SK-N-SH treated with all-trans-retinoic acid at 6 μM for 48 hours (cell line): ENCODE measurements at regions not wholly inside any gene's neighbourhood (a gene's known extent, or its start where the extent isn't known, plus 50 kb on each side); places are given as distances from the start of the nearest gene placed in this dataset.

Source experiments
- ATAC-seq: fragments of 200-7000 bp; cut with Tn5 transposase; 3 replicates; pipeline ENCODE4 v1.9.1; 2020; ENCODE audit warnings: mild to moderate bottlenecking, moderate library complexity
- ARNTL ChIP-seq: fragments of 450-650 bp; formaldehyde crosslinking; IDR thresholded peaks from 2 replicates; pipeline ENCODE4 v1.5.0; 2020; ENCODE audit warnings: low read depth, mild to moderate bottlenecking, moderate library complexity, borderline replicate concordance
- BACH2 ChIP-seq: fragments of 250-450 bp; sonication (Bioruptor Pico); IDR thresholded peaks from 2 replicates; pipeline ENCODE4 v1.9.0; 2021; ENCODE audit warnings: mild to moderate bottlenecking, borderline replicate concordance
- CSDC2 ChIP-seq: fragments of 250-450 bp; sonication (Bioruptor Pico); IDR thresholded peaks from 2 replicates; pipeline ENCODE4 v1.5.0; 2020; ENCODE audit warnings: mild to moderate bottlenecking, moderate library complexity
- CSRNP3 ChIP-seq: fragments of 250-450 bp; sonication (Bioruptor Pico); IDR thresholded peaks from 2 replicates; pipeline ENCODE4 v1.5.1; 2021; ENCODE audit warnings: mild to moderate bottlenecking, moderate library complexity
- ESRRG ChIP-seq: fragments of 250-450 bp; sonication (Bioruptor Pico); IDR thresholded peaks from 2 replicates; pipeline ENCODE4 v1.6.1; 2021; ENCODE audit warnings: mild to moderate bottlenecking
- GLIS3 ChIP-seq: fragments of 250-450 bp; sonication (Bioruptor Pico); IDR thresholded peaks from 2 replicates; pipeline ENCODE4 v1.5.0; 2020; ENCODE audit warnings: mild to moderate bottlenecking, moderate library complexity
- ISL1 ChIP-seq: fragments of 250-450 bp; sonication (Bioruptor Pico); IDR thresholded peaks from 2 replicates; pipeline ENCODE4 v2.1.2; 2022; ENCODE audit warnings: mild to moderate bottlenecking, moderate library complexity
- OSR1 ChIP-seq: fragments of 250-450 bp; sonication (Bioruptor Pico); IDR thresholded peaks from 2 replicates; pipeline ENCODE4 v1.8.0; 2022; ENCODE audit warnings: moderate library complexity, mild to moderate bottlenecking, inconsistent platforms
- POU6F1 ChIP-seq: fragments of 250-450 bp; sonication (Bioruptor Pico); IDR thresholded peaks from 2 replicates; pipeline ENCODE4 v1.8.0; 2021; ENCODE audit warnings: low read depth, mild to moderate bottlenecking, moderate library complexity, borderline replicate concordance
- PPARA ChIP-seq: fragments of 250-450 bp; sonication (Bioruptor Pico); IDR thresholded peaks from 2 replicates; pipeline ENCODE4 v1.5.0; 2020; ENCODE audit warnings: mild to moderate bottlenecking, borderline replicate concordance
- RARB ChIP-seq: fragments of 250-450 bp; sonication (Bioruptor Pico); IDR thresholded peaks from 2 replicates; pipeline ENCODE4 v1.8.0; 2021; ENCODE audit warnings: mild to moderate bottlenecking, moderate library complexity
- SNAI2 ChIP-seq: fragments of 250-450 bp; sonication (Bioruptor Pico); IDR thresholded peaks from 2 replicates; pipeline ENCODE4 v1.5.0; 2020; ENCODE audit warnings: mild to moderate bottlenecking, moderate library complexity
- TCF4 ChIP-seq: fragments of 250-450 bp; sonication (Bioruptor Pico); IDR thresholded peaks from 2 replicates; pipeline ENCODE4 v1.8.0; 2021; ENCODE audit warnings: mild to moderate bottlenecking, moderate library complexity, borderline replicate concordance
- TOX ChIP-seq: fragments of 250-450 bp; sonication (Bioruptor Pico); IDR thresholded peaks from 2 replicates; pipeline ENCODE4 v1.8.0; 2021; ENCODE audit warnings: mild to moderate bottlenecking, moderate library complexity, borderline replicate concordance
- ZC3H10 ChIP-seq: fragments of 250-450 bp; sonication (Bioruptor Pico); IDR thresholded peaks from 2 replicates; pipeline ENCODE4 v1.5.1; 2021; ENCODE audit warnings: mild to moderate bottlenecking, moderate library complexity
- ZFP3 ChIP-seq: fragments of 250-450 bp; sonication (Bioruptor Pico); IDR thresholded peaks from 2 replicates; pipeline ENCODE4 v1.5.0; 2020; ENCODE audit warnings: mild to moderate bottlenecking, moderate library complexity
- ZFP30 ChIP-seq: fragments of 450-650 bp; formaldehyde crosslinking; IDR thresholded peaks from 2 replicates; pipeline ENCODE4 v1.5.0; 2022; ENCODE audit warnings: mild to moderate bottlenecking, moderate library complexity
- ZNF565 ChIP-seq: fragments of 450-650 bp; formaldehyde crosslinking; conservative IDR thresholded peaks from 2 replicates; pipeline ENCODE4 v1.5.0; 2020; ENCODE audit warnings: low read depth, mild to moderate bottlenecking, moderate library complexity
- ZNF8 ChIP-seq: fragments of 450-650 bp; formaldehyde crosslinking; IDR thresholded peaks from 2 replicates; pipeline ENCODE4 v1.5.0; 2020; ENCODE audit warnings: mild to moderate bottlenecking, moderate library complexity
- TF ChIP-seq, protein P1 (sequence below): fragments of 250-450 bp; sonication (Bioruptor Pico); IDR thresholded peaks from 2 replicates; pipeline ENCODE4 v1.5.1; 2020; ENCODE audit warnings: low read depth, mild to moderate bottlenecking, moderate library complexity
- TF ChIP-seq, protein P2 (sequence below): fragments of 250-450 bp; sonication (Bioruptor Pico); IDR thresholded peaks from 2 replicates; pipeline ENCODE4 v1.5.0; 2020; ENCODE audit warnings: mild to moderate bottlenecking, moderate library complexity

DNA sequence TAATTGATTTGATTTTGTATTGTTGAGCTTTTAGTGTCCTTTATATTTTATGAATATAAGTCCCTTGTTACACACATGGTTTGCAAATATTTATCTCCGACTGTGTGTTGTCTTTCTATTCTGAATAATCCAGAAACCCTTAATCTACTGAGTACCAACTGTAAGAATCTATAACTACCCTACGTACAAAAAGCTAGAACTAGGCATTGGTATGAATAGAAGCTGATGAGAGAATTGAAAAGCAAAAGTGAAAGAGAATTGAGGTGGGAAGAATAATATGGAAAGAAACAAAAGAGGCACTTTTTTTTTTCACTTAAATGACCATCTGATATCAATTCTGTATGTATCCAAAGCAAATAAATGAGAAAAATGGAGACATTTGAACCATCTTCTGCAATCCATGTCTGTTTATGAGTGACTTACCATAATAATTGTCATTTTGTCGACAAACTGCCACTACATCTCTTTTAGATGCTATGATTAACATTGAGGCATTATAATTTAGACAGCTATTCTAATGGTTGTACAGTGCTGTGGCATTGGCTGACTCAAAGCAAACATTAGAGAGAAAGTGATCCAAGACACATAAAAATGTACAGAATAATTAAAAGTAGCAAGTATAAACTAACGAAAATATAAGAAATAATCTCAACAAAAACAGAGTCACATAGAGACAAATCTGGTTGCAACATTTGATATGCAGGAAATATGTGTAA lies 1516.6 kb upstream of the AGA start:
- no peak for ATAC-seq
- TF ChIP-seq ZFP3 = no peak
- TF ChIP-seq BACH2 = no peak
- no peak for TF ChIP-seq ESRRG (CRISPR knock-in tag)
- TF ChIP-seq OSR1 (CRISPR knock-in tag) = no peak
- TF ChIP-seq CSDC2 = no peak
- TF ChIP-seq ARNTL (CRISPR knock-in tag) = no peak
- TF ChIP-seq RARB = no peak
- no peak for TF ChIP-seq GLIS3 (CRISPR knock-in tag)
- no peak for TF ChIP-seq TCF4
- TF ChIP-seq POU6F1 = no peak
- no peak for TF ChIP-seq CSRNP3 (CRISPR knock-in tag)

- TF ChIP-seq ARNTL (CRISPR knock-in tag) = no peak
- ATAC-seq = no peak
Measured at GRCh38 chr4:178963446-178964045, 1521.3 kb upstream of the AGA start.

DNA sequence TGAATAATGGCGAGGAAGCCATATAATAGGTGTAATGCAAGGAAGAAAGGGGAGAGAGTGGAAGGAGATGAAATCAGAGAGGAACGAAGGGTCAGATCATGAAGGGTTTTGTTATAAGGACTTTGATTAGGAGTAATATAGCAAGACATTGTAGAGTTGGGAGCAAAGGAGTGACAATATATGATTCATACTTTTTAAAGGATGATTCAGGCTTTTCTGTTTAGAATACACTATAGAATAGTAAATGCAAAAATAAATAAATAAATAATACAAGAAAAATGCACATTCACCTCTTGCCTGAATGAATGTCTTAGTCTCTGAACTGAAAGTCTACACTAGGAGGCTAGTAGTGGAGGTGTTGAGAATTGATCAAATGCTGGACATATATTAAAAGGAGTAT lies 1524.4 kb upstream of the AGA start:
- TF ChIP-seq POU6F1 (no peak), ARNTL (CRISPR knock-in tag) (no peak), ESRRG (CRISPR knock-in tag) (no peak), PPARA (CRISPR knock-in tag) (no peak), RARB (no peak), SNAI2 (CRISPR knock-in tag) (no peak), TOX (CRISPR knock-in tag) (no peak), BACH2 (no peak), ZNF8 (no peak), ZC3H10 (CRISPR knock-in tag) (no peak), ZFP30 (CRISPR knock-in tag) (no peak), ZFP3 (no peak), OSR1 (CRISPR knock-in tag) (no peak), ZNF565 (CRISPR knock-in tag) (no peak), CSDC2 (no peak), ISL1 (CRISPR knock-in tag) (no peak)
- TF ChIP-seq, protein P1, sequence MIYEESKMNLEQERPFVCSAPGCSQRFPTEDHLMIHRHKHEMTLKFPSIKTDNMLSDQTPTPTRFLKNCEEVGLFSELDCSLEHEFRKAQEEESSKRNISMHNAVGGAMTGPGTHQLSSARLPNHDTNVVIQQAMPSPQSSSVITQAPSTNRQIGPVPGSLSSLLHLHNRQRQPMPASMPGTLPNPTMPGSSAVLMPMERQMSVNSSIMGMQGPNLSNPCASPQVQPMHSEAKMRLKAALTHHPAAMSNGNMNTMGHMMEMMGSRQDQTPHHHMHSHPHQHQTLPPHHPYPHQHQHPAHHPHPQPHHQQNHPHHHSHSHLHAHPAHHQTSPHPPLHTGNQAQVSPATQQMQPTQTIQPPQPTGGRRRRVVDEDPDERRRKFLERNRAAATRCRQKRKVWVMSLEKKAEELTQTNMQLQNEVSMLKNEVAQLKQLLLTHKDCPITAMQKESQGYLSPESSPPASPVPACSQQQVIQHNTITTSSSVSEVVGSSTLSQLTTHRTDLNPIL = no peak
- TF ChIP-seq, protein P2, sequence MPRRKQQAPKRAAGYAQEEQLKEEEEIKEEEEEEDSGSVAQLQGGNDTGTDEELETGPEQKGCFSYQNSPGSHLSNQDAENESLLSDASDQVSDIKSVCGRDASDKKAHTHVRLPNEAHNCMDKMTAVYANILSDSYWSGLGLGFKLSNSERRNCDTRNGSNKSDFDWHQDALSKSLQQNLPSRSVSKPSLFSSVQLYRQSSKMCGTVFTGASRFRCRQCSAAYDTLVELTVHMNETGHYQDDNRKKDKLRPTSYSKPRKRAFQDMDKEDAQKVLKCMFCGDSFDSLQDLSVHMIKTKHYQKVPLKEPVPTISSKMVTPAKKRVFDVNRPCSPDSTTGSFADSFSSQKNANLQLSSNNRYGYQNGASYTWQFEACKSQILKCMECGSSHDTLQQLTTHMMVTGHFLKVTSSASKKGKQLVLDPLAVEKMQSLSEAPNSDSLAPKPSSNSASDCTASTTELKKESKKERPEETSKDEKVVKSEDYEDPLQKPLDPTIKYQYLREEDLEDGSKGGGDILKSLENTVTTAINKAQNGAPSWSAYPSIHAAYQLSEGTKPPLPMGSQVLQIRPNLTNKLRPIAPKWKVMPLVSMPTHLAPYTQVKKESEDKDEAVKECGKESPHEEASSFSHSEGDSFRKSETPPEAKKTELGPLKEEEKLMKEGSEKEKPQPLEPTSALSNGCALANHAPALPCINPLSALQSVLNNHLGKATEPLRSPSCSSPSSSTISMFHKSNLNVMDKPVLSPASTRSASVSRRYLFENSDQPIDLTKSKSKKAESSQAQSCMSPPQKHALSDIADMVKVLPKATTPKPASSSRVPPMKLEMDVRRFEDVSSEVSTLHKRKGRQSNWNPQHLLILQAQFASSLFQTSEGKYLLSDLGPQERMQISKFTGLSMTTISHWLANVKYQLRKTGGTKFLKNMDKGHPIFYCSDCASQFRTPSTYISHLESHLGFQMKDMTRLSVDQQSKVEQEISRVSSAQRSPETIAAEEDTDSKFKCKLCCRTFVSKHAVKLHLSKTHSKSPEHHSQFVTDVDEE (CRISPR knock-in tag) = no peak
- ATAC-seq = no peak
